GM23338 (cell line): ENCODE measurements at regions not wholly inside any gene's neighbourhood (a gene's known extent, or its start where the extent isn't known, plus 50 kb on each side); places are given as distances from the start of the nearest gene placed in this dataset.

Source experiments
- ATAC-seq: fragments of 200-7000 bp; cut with Tn5 transposase; 3 replicates; pipeline ENCODE4 v1.9.1; 2020
- DNase-seq: peaks from one replicate; pipeline ENCODE4 v3.0.0-alpha.2; 2015; ENCODE audit warnings: low spot score
- H2AFZ ChIP-seq: fragments of 200-600 bp; sonication (generic); 2 replicates; pipeline ENCODE4 v1.8.0; 2016; ENCODE audit warnings: antibody characterized with exemption, mild to moderate bottlenecking, moderate library complexity
- H3F3A ChIP-seq: fragments of 200-600 bp; sonication (generic); replicated peaks from 2 replicates; pipeline ENCODE4 v1.8.0; 2017; ENCODE audit warnings: antibody characterized with exemption, mixed run types, low read depth
- H3K27ac ChIP-seq: fragments of 200-600 bp; sonication (generic); 2 replicates; pipeline ENCODE4 v1.6.1; 2016; ENCODE audit warnings: low read depth
- H3K27me3 ChIP-seq: fragments of 200-600 bp; sonication (generic); 2 replicates; pipeline ENCODE4 v1.8.0; 2016; ENCODE audit warnings: mild to moderate bottlenecking, mixed run types, moderate library complexity; ENCODE audit not compliant: insufficient read depth
- H3K36me3 ChIP-seq: fragments of 200-600 bp; sonication (generic); 2 replicates; pipeline ENCODE4 v1.8.0; 2016; ENCODE audit warnings: mild to moderate bottlenecking; ENCODE audit not compliant: insufficient read depth
- H3K4me1 ChIP-seq: fragments of 200-600 bp; sonication (generic); 2 replicates; pipeline ENCODE4 v1.8.0; 2016; ENCODE audit warnings: mild to moderate bottlenecking, moderate library complexity; ENCODE audit not compliant: insufficient read depth
- H3K4me2 ChIP-seq: fragments of 200-600 bp; sonication (generic); 2 replicates; pipeline ENCODE4 v1.7.1; 2017; ENCODE audit warnings: mixed run types
- H3K4me3 ChIP-seq: fragments of 200-600 bp; sonication (generic); 2 replicates; pipeline ENCODE4 v1.6.1; 2016; ENCODE audit warnings: mixed run types
- H3K79me2 ChIP-seq: fragments of 200-600 bp; sonication (generic); replicated peaks from 2 replicates; pipeline ENCODE4 v1.8.0; 2017; ENCODE audit warnings: mild to moderate bottlenecking; ENCODE audit not compliant: insufficient read depth
- H3K9me2 ChIP-seq: fragments of 200-600 bp; sonication (generic); 2 replicates; pipeline ENCODE4 v1.8.0; 2017; ENCODE audit not compliant: insufficient read depth
- H4K20me1 ChIP-seq: fragments of 200-600 bp; sonication (generic); replicated peaks from 2 replicates; pipeline ENCODE4 v1.8.0; 2017; ENCODE audit warnings: mild to moderate bottlenecking; ENCODE audit not compliant: insufficient read depth
- H3K27ac Mint-ChIP-seq: 2 replicates; pipeline ENCODE4 v1.8.0; 2020; ENCODE audit warnings: inconsistent platforms, mild to moderate bottlenecking, moderate library complexity, mixed read lengths
- H3K27me3 Mint-ChIP-seq: 3 replicates; pipeline ENCODE4 v1.8.0; 2022; ENCODE audit warnings: low read depth, mild to moderate bottlenecking, moderate library complexity, mixed read lengths, inconsistent platforms; ENCODE audit not compliant: insufficient read depth, poor library complexity
- H3K36me3 Mint-ChIP-seq: 3 replicates; pipeline ENCODE4 v1.8.0; 2021; ENCODE audit warnings: low read depth, mild to moderate bottlenecking, inconsistent platforms, moderate library complexity, mixed read lengths
- H3K4me1 Mint-ChIP-seq: 3 replicates; pipeline ENCODE4 v1.8.0; 2020; ENCODE audit warnings: mild to moderate bottlenecking, inconsistent platforms, mixed read lengths
- H3K4me3 Mint-ChIP-seq: 3 replicates; pipeline ENCODE4 v1.8.0; 2021; ENCODE audit warnings: moderate library complexity, mild to moderate bottlenecking, inconsistent platforms, mixed read lengths
- H3K9me3 Mint-ChIP-seq: 3 replicates; pipeline ENCODE4 v1.8.0; 2020; ENCODE audit warnings: moderate library complexity, mild to moderate bottlenecking, inconsistent platforms, mixed read lengths
- CREB1 ChIP-seq: fragments of 250-450 bp; sonication (Bioruptor Pico); IDR thresholded peaks from 2 replicates; pipeline ENCODE4 v1.5.0; 2020; ENCODE audit warnings: low read depth, mild to moderate bottlenecking, moderate library complexity
- CTCF ChIP-seq, 2 experiments: fragments of 200-600 bp in 1 of 2; sonication (generic) in 1 of 2; conservative IDR thresholded peaks; 2 replicates each; pipeline versions ENCODE4 v1.5.1 to v1.6.1; 2016 to 2017; ENCODE audit warnings: antibody characterized with exemption in 2 of 2, low read depth in 2 of 2, mild to moderate bottlenecking in 2 of 2, moderate library complexity in 1 of 2
- ETS1 ChIP-seq: IDR thresholded peaks from 2 replicates; pipeline ENCODE4 v1.6.1; 2016; ENCODE audit warnings: antibody characterized with exemption
- EZH2 ChIP-seq: fragments of 200-600 bp; sonication (generic); IDR thresholded peaks from one replicate; pipeline ENCODE4 v1.8.0; 2017; ENCODE audit warnings: antibody characterized with exemption, mild to moderate bottlenecking, low read depth; ENCODE audit not compliant: unreplicated experiment
- EZH2phosphoT487 ChIP-seq: fragments of 200-600 bp; sonication (generic); IDR thresholded peaks from one replicate; pipeline ENCODE4 v1.8.1; 2018; ENCODE audit warnings: antibody characterized with exemption; ENCODE audit not compliant: unreplicated experiment
- JUNB ChIP-seq: IDR thresholded peaks from one replicate; pipeline ENCODE4 v1.6.1; 2016; ENCODE audit warnings: antibody characterized with exemption; ENCODE audit not compliant: unreplicated experiment
- NANOG ChIP-seq: IDR thresholded peaks from 2 replicates; pipeline ENCODE4 v1.6.1; 2016; ENCODE audit warnings: antibody characterized with exemption, borderline replicate concordance
- POLR2AphosphoS5 ChIP-seq: IDR thresholded peaks from 2 replicates; pipeline ENCODE4 v1.6.1; 2016; ENCODE audit warnings: antibody characterized with exemption, low read depth
- REST ChIP-seq: IDR thresholded peaks from one replicate; pipeline ENCODE4 v1.6.1; 2018; ENCODE audit warnings: antibody characterized with exemption; ENCODE audit not compliant: unreplicated experiment
- STAT1 ChIP-seq: IDR thresholded peaks from one replicate; pipeline ENCODE4 v1.6.1; 2016; ENCODE audit warnings: antibody characterized with exemption; ENCODE audit not compliant: unreplicated experiment
- ZNF114 ChIP-seq: fragments of 250-450 bp; sonication (Bioruptor Pico); IDR thresholded peaks from 2 replicates; pipeline ENCODE4 v1.5.0; 2020; ENCODE audit warnings: mild to moderate bottlenecking, moderate library complexity
- ZNF331 ChIP-seq: fragments of 250-450 bp; sonication (Bioruptor Pico); IDR thresholded peaks from 2 replicates; pipeline ENCODE4 v1.5.0; 2020; ENCODE audit warnings: low read depth, mild to moderate bottlenecking, moderate library complexity
- TF ChIP-seq, protein P1 (sequence below): fragments of 250-450 bp; sonication (Bioruptor Pico); IDR thresholded peaks from 2 replicates; pipeline ENCODE4 v1.5.0; 2020; ENCODE audit warnings: mild to moderate bottlenecking, moderate library complexity

- H2AFZ ChIP-seq, result no peak overlapping the region
- peaks cover 2% of the 10 kb centered on the region for H3K27me3 Mint-ChIP-seq
- TF ChIP-seq NANOG, result no peak
- TF ChIP-seq REST, result no peak
- no peak for TF ChIP-seq EZH2phosphoT487
- no peak for TF ChIP-seq POLR2AphosphoS5
- TF ChIP-seq JUNB, result no peak
- TF ChIP-seq CTCF (conservative IDR thresholded peaks at IDR 0.05; ENCODE audit: low read depth in 2 of 2), result no peak
- TF ChIP-seq ETS1, result no peak
- TF ChIP-seq ZNF114 (CRISPR knock-in tag), result no peak
- no peak for TF ChIP-seq STAT1
- no peak for TF ChIP-seq EZH2
- TF ChIP-seq, protein P1, sequence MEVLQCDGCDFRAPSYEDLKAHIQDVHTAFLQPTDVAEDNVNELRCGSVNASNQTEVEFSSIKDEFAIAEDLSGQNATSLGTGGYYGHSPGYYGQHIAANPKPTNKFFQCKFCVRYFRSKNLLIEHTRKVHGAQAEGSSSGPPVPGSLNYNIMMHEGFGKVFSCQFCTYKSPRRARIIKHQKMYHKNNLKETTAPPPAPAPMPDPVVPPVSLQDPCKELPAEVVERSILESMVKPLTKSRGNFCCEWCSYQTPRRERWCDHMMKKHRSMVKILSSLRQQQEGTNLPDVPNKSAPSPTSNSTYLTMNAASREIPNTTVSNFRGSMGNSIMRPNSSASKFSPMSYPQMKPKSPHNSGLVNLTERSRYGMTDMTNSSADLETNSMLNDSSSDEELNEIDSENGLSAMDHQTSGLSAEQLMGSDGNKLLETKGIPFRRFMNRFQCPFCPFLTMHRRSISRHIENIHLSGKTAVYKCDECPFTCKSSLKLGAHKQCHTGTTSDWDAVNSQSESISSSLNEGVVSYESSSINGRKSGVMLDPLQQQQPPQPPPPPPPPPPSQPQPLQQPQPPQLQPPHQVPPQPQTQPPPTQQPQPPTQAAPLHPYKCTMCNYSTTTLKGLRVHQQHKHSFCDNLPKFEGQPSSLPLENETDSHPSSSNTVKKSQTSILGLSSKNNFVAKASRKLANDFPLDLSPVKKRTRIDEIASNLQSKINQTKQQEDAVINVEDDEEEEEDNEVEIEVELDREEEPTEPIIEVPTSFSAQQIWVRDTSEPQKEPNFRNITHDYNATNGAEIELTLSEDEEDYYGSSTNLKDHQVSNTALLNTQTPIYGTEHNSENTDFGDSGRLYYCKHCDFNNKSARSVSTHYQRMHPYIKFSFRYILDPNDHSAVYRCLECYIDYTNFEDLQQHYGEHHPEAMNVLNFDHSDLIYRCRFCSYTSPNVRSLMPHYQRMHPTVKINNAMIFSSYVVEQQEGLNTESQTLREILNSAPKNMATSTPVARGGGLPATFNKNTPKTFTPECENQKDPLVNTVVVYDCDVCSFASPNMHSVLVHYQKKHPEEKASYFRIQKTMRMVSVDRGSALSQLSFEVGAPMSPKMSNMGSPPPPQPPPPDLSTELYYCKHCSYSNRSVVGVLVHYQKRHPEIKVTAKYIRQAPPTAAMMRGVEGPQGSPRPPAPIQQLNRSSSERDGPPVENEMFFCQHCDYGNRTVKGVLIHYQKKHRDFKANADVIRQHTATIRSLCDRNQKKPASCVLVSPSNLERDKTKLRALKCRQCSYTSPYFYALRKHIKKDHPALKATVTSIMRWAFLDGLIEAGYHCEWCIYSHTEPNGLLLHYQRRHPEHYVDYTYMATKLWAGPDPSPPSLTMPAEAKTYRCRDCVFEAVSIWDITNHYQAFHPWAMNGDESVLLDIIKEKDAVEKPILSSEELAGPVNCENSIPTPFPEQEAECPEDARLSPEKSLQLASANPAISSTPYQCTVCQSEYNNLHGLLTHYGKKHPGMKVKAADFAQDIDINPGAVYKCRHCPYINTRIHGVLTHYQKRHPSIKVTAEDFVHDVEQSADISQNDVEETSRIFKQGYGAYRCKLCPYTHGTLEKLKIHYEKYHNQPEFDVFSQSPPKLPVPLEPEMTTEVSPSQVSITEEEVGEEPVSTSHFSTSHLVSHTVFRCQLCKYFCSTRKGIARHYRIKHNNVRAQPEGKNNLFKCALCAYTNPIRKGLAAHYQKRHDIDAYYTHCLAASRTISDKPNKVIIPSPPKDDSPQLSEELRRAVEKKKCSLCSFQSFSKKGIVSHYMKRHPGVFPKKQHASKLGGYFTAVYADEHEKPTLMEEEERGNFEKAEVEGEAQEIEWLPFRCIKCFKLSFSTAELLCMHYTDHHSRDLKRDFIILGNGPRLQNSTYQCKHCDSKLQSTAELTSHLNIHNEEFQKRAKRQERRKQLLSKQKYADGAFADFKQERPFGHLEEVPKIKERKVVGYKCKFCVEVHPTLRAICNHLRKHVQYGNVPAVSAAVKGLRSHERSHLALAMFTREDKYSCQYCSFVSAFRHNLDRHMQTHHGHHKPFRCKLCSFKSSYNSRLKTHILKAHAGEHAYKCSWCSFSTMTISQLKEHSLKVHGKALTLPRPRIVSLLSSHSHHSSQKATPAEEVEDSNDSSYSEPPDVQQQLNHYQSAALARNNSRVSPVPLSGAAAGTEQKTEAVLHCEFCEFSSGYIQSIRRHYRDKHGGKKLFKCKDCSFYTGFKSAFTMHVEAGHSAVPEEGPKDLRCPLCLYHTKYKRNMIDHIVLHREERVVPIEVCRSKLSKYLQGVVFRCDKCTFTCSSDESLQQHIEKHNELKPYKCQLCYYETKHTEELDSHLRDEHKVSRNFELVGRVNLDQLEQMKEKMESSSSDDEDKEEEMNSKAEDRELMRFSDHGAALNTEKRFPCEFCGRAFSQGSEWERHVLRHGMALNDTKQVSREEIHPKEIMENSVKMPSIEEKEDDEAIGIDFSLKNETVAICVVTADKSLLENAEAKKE (CRISPR knock-in tag), result no peak
- no peak for TF ChIP-seq ZNF331 (CRISPR knock-in tag)
- TF ChIP-seq CREB1 (CRISPR knock-in tag), result no peak
- no peaks in the 10 kb centered on the region for H3K9me2 ChIP-seq
- no peaks in the 10 kb centered on the region for H3F3A ChIP-seq
- no peak overlapping the region for H3K4me3 ChIP-seq
- no peaks in the 10 kb centered on the region for H3K79me2 ChIP-seq
- H3K27ac ChIP-seq, result no peak overlapping the region
- H3K4me3 Mint-ChIP-seq, result no peak overlapping the region
- H3K9me3 Mint-ChIP-seq, result no peaks in the 10 kb centered on the region
- H3K4me1 ChIP-seq, result peaks cover 19% of the 10 kb centered on the region
- ATAC-seq (peak; percentile 54; the same call in 2 of the 3 replicates), DNase-seq (no peak)
- peaks cover 35% of the 10 kb centered on the region for H3K4me1 Mint-ChIP-seq
- no peaks in the 10 kb centered on the region for H3K27me3 ChIP-seq
- no peaks in the 10 kb centered on the region for H4K20me1 ChIP-seq
- no peaks in the 10 kb centered on the region for H3K36me3 ChIP-seq
- H3K36me3 Mint-ChIP-seq, result no peaks in the 10 kb centered on the region
- peak overlapping the region; percentile 39; the same call in 1 of the 2 replicates for H3K4me2 ChIP-seq
- H3K27ac Mint-ChIP-seq, result 0 out of 2 replicates have a peak overlapping the region, but pooled peaks have one; percentile 18
Observed at GRCh38 chr10:118408181-118408580, 66.1 kb upstream of the FAM204A start.
